GM18498 (cell line): ENCODE measurements at regions not wholly inside any gene's neighbourhood (a gene's known extent, or its start where the extent isn't known, plus 50 kb on each side); places are given as distances from the start of the nearest gene placed in this dataset.
"Not testable (repeated sequence)": the region's sequence is repeated elsewhere in the genome, so short reads cannot be mapped to it uniquely, and the experiment has no call there.

Experiments
- ATAC-seq: cut with Tn5 transposase; IDR thresholded peaks from one replicate; pipeline ENCODE4 v1.9.1; 2021; ENCODE audit warnings: mild to moderate bottlenecking, moderate library complexity; ENCODE audit not compliant: unreplicated experiment

GRCh38 chr5:116750631-116751580 is 176.3 kb upstream of the SEMA6A start:
- no peak for ATAC-seq

DNA sequence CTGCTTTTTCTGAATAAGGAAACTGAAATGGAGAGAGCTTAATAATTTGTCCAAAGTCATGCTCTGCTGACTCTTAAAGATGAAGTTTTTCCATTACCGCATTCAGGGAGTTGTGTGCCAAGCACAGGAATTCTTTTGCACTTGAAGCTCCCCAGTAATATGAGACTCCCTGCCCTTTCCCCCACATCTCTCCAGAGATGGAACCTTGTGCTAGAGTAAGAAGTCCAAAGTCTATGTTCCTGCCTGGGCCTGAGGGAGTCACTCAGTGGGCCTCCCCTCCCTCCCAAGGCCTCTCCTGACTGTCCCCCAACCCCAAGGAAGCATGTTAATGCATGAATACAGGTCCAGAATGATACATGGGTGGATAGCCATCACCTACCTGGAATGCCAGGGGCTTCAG is 173.3 kb upstream of the SEMA6A start:
- ATAC-seq, result no peak

- ATAC-seq, result no peak
Observed at GRCh38 chr5:116746668-116747067, 172.0 kb upstream of the SEMA6A start.

GRCh38 chr5:116740771-116741170 is 166.1 kb upstream of the SEMA6A start:
- ATAC-seq, result no peak

GRCh38 chr5:116739571-116739970 is 164.9 kb upstream of the SEMA6A start:
- no peak for ATAC-seq

DNA sequence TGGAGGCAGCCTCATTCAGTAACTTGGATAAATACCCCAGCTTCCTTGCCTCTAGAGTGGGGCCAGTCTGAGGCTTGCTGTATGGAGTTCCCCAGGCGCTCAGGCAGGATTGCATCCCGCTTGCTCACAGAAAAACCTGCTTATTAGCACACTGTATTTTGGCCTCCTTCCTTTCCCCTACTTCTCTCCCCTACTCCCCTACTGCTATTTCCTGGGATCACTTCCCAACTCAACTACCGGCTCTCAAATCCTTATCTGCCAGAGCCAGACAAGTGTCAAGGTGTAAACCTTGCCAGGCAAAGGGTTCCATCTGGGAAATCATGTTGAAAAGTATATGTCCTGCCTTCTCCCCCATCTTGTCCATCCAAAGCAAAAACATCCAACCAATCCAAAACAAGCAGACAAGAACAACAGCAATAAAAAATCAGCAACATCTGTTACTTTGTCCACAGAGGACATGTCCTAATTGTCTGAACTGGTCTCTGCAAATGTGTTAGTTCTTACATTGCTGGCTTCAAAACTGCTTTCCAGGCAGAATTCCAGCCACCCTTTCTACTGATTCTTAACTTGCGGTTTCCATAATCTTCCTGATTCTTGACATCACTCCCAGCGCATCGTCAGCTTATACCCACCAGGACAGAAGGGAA is 164.1 kb upstream of the SEMA6A start:
- ATAC-seq, result no peak

DNA sequence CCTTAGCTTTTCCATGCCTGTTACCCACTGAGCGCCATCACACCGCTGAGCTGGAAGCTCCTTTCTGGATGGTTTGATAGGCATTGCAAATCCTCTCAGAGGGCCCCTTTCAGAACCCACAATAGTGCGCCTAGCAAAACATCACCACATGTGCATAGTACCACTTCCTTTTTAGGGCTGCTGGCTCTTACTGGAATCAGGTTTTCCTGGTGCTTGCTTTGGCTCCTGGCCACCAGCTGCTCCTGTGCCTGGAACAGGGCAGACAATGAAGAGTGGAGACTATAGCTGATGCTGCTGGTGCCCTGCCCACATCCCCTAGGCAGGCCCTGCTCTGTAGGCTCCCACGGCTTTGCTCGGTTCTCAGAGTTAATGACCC is 163.6 kb upstream of the SEMA6A start:
- no peak for ATAC-seq

DNA sequence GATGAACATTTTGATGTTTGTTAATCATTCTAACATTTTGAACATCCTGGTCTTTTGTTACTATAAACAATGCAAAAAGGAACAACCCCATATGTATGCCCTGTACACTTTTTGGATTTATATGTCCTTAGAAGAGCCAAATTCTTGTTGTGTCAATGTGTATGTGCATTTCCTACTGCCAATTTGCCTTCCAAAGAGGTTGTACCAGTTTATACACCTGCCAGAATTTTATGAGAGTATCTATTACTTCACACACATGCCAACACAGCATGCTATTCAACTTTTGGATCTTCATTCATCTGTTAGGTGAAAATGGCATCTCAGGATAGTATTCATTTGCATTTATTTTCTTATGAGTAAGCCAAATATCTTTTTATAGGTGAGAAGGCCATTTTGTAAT is 162.0 kb upstream of the SEMA6A start:
- no peak for ATAC-seq

- no peak for ATAC-seq
Observed at GRCh38 chr5:116733991-116734975, 159.7 kb upstream of the SEMA6A start.

- ATAC-seq, result no peak
Observed at GRCh38 chr5:116732591-116732990, 158.0 kb upstream of the SEMA6A start.

DNA sequence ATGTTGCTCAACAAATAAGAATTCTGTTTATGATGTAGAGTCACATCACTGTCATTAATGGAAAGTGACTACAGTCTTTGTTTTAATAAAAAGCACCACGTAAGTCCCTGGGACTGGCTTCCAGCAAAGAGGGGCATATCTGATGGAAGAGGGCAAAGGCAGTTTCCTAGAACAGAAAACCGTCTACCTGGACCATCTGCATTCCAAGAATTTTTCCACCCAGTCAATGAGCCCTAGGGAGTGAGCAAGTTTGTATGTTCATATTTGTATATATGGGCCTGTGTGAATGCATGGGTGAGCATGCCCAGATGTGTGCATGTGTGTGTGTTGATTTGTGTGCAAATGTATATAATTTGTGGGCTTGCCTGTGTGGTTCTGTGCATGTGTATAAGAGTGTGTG is 156.8 kb upstream of the SEMA6A start:
- ATAC-seq, result no peak

GRCh38 chr5:116730706-116731105 is 156.1 kb upstream of the SEMA6A start:
- ATAC-seq, result no peak

- no peak for ATAC-seq
Observed at GRCh38 chr5:116730185-116730584, 155.6 kb upstream of the SEMA6A start.

GRCh38 chr5:116727248-116727647 is 152.6 kb upstream of the SEMA6A start:
- no peak for ATAC-seq

GRCh38 chr5:116726180-116726579 is 151.6 kb upstream of the SEMA6A start:
- not testable (repeated sequence) for ATAC-seq

GRCh38 chr5:116724971-116725370 is 150.3 kb upstream of the SEMA6A start:
- no peak for ATAC-seq

GRCh38 chr5:116722651-116723050 is 148.0 kb upstream of the SEMA6A start:
- no peak for ATAC-seq

DNA sequence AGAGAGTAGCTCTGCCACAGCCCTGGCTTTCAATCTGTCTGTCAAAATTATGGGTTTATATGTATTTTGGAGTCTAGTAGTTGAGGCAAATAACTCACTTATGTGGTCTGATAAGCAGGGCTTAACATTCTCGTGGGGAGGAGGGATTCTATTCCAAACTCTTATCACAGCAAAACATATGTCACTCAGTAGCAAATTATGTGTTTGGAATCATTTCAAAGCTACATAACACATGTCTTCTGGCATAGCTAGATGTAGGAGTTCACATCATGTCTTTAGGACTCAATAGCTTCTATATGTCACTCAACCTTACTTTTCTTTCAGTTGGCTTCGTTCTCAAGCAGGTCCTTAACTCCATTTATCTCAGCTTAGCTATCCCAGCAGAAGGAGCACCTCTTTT is 144.5 kb upstream of the SEMA6A start:
- no peak for ATAC-seq

DNA sequence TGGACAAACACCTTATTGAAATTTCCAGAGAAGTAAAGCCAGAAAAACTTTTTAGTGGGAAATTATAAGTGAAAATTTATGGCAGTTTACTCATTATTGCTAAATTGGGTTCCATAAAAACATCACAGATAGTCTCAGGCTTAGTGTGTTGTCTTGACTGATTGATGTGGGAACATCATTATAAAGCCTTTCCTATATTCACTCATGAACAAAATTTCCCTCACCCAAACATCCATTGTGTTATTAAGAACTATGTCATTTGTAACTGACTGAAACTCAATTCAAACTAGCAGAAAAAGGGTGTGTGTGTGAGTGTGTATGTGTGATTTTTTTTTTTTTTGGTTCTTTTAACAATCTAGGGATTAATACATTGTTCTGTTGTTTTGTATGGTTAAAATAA is 143.7 kb upstream of the SEMA6A start:
- ATAC-seq, result no peak

DNA sequence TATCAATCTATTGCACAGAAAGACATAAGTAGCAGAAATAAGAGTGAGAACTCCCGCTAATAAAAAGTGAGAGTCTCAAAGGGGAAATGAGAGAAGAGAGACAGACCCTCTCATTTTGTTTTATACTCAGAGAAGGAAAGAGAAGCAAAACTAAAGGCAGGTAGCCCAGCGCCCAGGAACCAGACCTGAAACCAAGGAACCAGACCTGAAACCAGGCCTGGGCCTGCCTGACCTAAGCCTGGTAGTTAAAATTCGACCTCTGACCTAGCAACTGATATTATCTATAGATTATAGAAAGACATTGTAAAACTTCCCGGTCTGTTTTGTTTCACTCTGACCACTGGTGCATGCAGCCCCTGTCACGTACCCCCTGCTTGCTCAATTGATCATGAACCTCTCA is 134.5 kb upstream of the SEMA6A start:
- ATAC-seq, result no peak

DNA sequence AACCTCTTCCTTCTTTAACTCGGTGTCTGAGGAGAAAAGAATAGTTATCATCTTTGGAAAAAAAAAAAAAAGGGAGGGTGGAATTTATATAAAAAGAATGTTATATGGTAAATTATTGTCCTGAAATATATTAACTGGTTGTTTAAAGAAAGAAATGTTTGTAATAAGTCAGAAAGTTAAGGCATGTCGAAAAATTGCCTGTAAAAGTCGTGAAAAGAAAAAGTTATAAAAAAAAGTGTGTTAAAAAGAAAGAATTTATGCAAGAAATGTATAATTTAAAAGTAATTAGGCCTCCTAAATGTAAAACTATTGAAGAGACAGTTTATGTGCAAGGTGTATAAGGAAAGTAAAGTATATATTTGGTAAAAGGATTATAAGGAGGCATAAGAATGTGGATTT is 130.5 kb upstream of the SEMA6A start:
- not testable (repeated sequence) for ATAC-seq
